Neuron (in vitro differentiated cells): ENCODE measurements at regions not wholly inside any gene's neighbourhood (a gene's known extent, or its start where the extent isn't known, plus 50 kb on each side); places are given as distances from the start of the nearest gene placed in this dataset.

Experiments used
- H2AFZ ChIP-seq: one replicate; pipeline ENCODE4 v1.6.1; 2013; ENCODE audit warnings: low read depth, mild to moderate bottlenecking, inconsistent platforms, low read length, moderate library complexity
- H3K27me3 ChIP-seq: one replicate; pipeline ENCODE4 v1.6.1; 2013; ENCODE audit warnings: low read length; ENCODE audit not compliant: insufficient read depth
- H3K36me3 ChIP-seq: one replicate; pipeline ENCODE4 v1.6.1; 2013; ENCODE audit warnings: low read length; ENCODE audit not compliant: insufficient read depth
- H3K4me1 ChIP-seq: one replicate; pipeline ENCODE4 v1.6.1; 2013; ENCODE audit warnings: low read length; ENCODE audit not compliant: insufficient read depth
- H3K4me3 ChIP-seq: 2 replicates; pipeline ENCODE4 v1.5.1; 2013; ENCODE audit warnings: mild to moderate bottlenecking, low read length, moderate library complexity
- H3K9me3 ChIP-seq: one replicate; pipeline ENCODE4 v1.6.1; 2013; ENCODE audit warnings: low read length

- Histone ChIP-seq H3K36me3 (no peaks in the 10 kb centered on the region), H3K4me3 (no peak overlapping the region), H3K27me3 (peaks cover 97% of the 10 kb centered on the region), H2AFZ (no peak overlapping the region), H3K4me1 (no peaks in the 10 kb centered on the region), H3K9me3 (no peaks in the 10 kb centered on the region)
Measured at GRCh38 chr17:49911719-49912118, 57.3 kb upstream of the DLX4 start.

- Histone ChIP-seq H3K4me3 (no peak overlapping the region), H3K36me3 (no peaks in the 10 kb centered on the region)
Measured at GRCh38 chr17:49913226-49914095, 55.5 kb upstream of the DLX4 start.

GRCh38 chr17:49914096-49914490, 54.9 kb upstream of the DLX4 start:
- Histone ChIP-seq H3K4me3 (no peak overlapping the region), H3K9me3 (no peaks in the 10 kb centered on the region), H2AFZ (no peak overlapping the region), H3K4me1 (no peaks in the 10 kb centered on the region), H3K27me3 (peaks cover 78% of the 10 kb centered on the region), H3K36me3 (no peaks in the 10 kb centered on the region)

More at GRCh38 chr17:49913226-49914095, 55.5 kb upstream of the DLX4 start:
- Histone ChIP-seq H2AFZ (no peak overlapping the region), H3K4me1 (no peaks in the 10 kb centered on the region), H3K27me3 (peaks cover 84% of the 10 kb centered on the region), H3K9me3 (no peaks in the 10 kb centered on the region)

- H3K9me3 ChIP-seq, result no peaks in the 10 kb centered on the region
- H3K27me3 ChIP-seq, result peaks cover 72% of the 10 kb centered on the region
Measured at GRCh38 chr17:49914664-49915063, 54.3 kb upstream of the DLX4 start.

GRCh38 chr17:49915260-49915659, 53.7 kb upstream of the DLX4 start:
- H3K27me3 ChIP-seq, result peaks cover 67% of the 10 kb centered on the region
- H3K36me3 ChIP-seq, result no peaks in the 10 kb centered on the region
- no peaks in the 10 kb centered on the region for H3K9me3 ChIP-seq
- H3K4me3 ChIP-seq, result no peak overlapping the region
- H3K4me1 ChIP-seq, result no peaks in the 10 kb centered on the region
- no peak overlapping the region for H2AFZ ChIP-seq

More at GRCh38 chr17:49914664-49915063, 54.3 kb upstream of the DLX4 start:
- Histone ChIP-seq H3K36me3 (no peaks in the 10 kb centered on the region), H2AFZ (no peak overlapping the region), H3K4me3 (no peak overlapping the region), H3K4me1 (no peaks in the 10 kb centered on the region)

GRCh38 chr17:49915670-49916069, 53.3 kb upstream of the DLX4 start:
- Histone ChIP-seq H3K36me3 (no peaks in the 10 kb centered on the region), H3K9me3 (no peaks in the 10 kb centered on the region), H3K4me1 (no peaks in the 10 kb centered on the region), H2AFZ (no peak overlapping the region), H3K4me3 (no peak overlapping the region), H3K27me3 (peaks cover 63% of the 10 kb centered on the region)

GRCh38 chr17:49916854-49917515, 52.0 kb upstream of the DLX4 start:
- H3K9me3 ChIP-seq, result no peaks in the 10 kb centered on the region
- H3K4me3 ChIP-seq, result no peak overlapping the region
- H3K27me3 ChIP-seq, result peaks cover 53% of the 10 kb centered on the region
- no peaks in the 10 kb centered on the region for H3K36me3 ChIP-seq
- H3K4me1 ChIP-seq, result no peaks in the 10 kb centered on the region
- no peak overlapping the region for H2AFZ ChIP-seq

- Histone ChIP-seq H3K4me1 (no peaks in the 10 kb centered on the region), H3K9me3 (no peaks in the 10 kb centered on the region), H3K27me3 (peaks cover 37% of the 10 kb centered on the region), H2AFZ (no peak overlapping the region), H3K4me3 (no peak overlapping the region), H3K36me3 (no peaks in the 10 kb centered on the region)
Measured at GRCh38 chr17:49918591-49918990, 50.4 kb upstream of the DLX4 start.
